Astrocyte of the cerebellum (primary cell): ENCODE measurements at regions not wholly inside any gene's neighbourhood (a gene's known extent, or its start where the extent isn't known, plus 50 kb on each side); places are given as distances from the start of the nearest gene placed in this dataset.

ENCODE experiments used
- DNase-seq: peaks from one replicate; pipeline ENCODE4 v3.0.0-alpha.2; 2011; ENCODE audit warnings: low read depth
- H3K4me3 ChIP-seq: 2 replicates; pipeline ENCODE4 v1.5.1; 2011; ENCODE audit warnings: mild to moderate bottlenecking, low read depth, low read length, moderate library complexity
- in situ Hi-C: cut with HindIII; loops from 2 replicates; pipeline ENCODE4 v1.10.0; 2017; ENCODE audit warnings: low sequenced_read_pairs
- TF ChIP-seq, protein P1 (sequence below): IDR thresholded peaks from 2 replicates; pipeline ENCODE4 v1.5.1; 2012; ENCODE audit warnings: low read length, low read depth, moderate library complexity, mild to moderate bottlenecking; ENCODE audit errors: missing control alignments

DNA sequence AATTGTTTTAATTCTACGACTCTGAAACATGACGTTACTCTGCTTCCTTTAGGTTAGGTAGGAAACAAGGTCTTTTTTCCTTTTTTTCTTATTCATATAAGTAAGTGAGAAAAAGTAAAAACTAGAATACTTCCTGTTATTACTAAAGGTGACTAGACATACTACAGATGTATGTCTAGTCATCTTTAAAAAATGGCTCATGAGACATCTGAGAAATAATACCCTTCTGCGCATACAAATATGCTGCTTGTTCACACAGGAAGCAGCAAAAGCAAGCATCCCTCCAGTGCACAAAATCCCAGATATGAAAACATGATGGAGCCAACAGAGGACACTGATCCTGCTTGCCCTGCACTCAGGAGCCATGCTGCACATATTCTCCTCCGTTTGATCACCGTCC is 699.1 kb downstream of the EPM2A start:
- in situ Hi-C loops: no loop called here
- no peak for DNase-seq
- no peak overlapping the region for H3K4me3 ChIP-seq
- TF ChIP-seq, protein P1, sequence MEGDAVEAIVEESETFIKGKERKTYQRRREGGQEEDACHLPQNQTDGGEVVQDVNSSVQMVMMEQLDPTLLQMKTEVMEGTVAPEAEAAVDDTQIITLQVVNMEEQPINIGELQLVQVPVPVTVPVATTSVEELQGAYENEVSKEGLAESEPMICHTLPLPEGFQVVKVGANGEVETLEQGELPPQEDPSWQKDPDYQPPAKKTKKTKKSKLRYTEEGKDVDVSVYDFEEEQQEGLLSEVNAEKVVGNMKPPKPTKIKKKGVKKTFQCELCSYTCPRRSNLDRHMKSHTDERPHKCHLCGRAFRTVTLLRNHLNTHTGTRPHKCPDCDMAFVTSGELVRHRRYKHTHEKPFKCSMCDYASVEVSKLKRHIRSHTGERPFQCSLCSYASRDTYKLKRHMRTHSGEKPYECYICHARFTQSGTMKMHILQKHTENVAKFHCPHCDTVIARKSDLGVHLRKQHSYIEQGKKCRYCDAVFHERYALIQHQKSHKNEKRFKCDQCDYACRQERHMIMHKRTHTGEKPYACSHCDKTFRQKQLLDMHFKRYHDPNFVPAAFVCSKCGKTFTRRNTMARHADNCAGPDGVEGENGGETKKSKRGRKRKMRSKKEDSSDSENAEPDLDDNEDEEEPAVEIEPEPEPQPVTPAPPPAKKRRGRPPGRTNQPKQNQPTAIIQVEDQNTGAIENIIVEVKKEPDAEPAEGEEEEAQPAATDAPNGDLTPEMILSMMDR: no peak

DNA sequence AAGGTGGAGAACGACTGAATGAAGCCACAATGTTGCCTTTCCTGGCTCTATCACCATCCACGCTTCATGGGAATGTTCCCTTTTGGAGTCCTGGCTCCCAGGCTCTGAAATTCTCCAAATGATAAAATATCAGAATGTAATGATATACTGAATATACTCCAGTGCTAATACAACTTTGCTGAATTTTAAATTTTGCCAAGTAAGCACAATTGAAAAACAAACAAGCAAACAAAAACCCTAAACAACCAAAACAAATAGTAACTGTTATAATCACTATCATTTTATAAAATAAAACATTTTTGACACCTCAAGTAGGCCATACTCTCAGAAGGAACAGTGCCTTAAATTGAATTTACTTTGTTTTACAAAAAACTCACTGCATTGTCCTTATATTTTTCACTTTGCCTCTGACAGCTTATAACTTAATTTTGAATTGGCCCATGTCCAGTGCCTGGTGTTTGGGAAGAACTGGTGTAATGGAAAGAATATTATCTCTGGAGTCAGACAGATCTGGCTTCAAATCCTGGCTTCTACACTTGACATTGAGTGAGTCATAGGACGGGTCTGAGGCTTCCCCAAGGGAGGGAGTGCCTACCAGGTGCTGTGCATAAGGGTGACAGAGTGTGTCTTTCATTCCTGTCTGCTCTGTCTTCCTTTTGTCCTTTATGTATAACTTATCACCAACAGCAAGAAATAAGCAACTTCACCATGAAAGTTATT is 698.3 kb downstream of the EPM2A start:
- in situ Hi-C loops: no loop called here
- DNase-seq: no peak
- H3K4me3 ChIP-seq: no peak overlapping the region
- TF ChIP-seq, protein P1: no peak

DNA sequence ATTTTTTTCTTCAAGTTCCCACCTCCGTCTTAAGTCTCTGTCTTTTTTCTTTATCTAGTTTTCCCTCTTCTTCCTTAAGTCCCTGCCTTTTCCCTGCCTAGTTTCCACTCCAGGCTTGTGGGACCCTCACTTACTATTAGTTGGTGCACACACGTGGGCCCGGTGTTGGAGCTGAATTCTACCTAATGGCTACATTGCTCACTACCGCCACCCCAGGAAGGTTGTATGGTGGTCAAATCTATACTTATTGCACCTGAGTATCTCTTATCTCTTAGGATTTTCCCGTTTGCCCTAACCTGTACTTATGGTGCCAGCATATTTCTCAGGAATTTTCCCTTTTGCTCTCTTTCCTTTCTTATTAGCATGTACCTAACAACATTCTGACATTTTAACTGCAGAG is 692.8 kb downstream of the EPM2A start:
- no peak for DNase-seq
- H3K4me3 ChIP-seq: no peak overlapping the region
- TF ChIP-seq, protein P1: no peak
- in situ Hi-C loops: no loop called here

DNA sequence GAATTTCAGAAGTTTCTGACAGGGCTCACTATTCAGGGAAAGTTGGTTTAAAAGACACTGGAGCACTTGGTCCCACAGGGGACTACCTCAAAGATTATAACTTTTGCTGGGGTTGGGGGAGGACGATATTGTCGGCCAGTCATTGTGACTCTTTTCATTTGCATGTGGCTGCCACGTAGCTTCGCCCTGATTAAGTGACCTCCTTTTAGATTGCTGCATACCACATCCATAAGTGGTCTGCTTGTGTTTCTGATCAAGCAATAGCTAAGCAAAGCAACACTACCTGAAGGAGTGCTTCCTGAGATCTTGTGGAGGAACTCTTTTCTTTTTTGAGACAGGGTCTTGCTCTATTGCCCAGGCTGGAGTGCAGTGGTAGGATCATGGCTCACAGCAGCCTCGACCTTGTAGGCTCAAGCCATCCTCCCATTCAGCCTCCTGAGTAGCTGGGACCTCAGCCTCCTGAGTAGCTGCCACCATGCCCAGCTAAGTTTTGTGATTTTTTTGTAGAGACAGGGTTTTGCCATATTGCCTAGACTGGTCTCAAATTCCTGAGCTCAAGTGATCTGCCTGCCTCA is 691.3 kb downstream of the EPM2A start:
- TF ChIP-seq, protein P1: no peak
- H3K4me3 ChIP-seq: no peak overlapping the region
- no peak for DNase-seq
- in situ Hi-C loops: no loop called here

DNA sequence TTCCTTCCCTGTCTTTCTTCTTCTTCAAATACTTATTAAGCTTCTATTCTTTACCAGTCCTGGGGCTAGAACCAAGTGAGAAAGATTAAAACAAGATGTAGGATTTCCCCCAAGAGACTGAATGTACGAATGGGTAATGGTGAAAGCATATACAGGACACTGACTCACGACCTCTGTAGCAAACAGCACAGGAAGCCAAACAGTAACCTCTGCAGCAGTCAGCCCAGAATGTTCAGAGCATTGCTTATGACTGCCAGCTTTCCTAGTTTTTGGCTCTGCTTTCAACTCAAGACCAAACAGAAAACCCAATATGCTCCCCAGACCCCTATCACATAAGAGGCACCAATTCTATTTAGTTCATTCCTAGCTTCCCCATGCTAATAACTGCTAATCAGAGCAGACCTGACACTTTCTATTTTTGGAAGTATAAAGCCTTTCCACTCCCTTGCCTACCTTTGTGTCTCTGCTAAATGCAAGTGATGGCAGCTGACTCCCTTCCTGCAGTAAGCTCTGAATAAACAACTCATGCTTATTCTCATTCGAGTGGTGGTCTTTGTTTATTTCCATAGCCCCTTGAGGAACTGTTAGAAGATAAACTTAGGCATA is 690.6 kb downstream of the EPM2A start:
- in situ Hi-C loops: no loop called here

DNA sequence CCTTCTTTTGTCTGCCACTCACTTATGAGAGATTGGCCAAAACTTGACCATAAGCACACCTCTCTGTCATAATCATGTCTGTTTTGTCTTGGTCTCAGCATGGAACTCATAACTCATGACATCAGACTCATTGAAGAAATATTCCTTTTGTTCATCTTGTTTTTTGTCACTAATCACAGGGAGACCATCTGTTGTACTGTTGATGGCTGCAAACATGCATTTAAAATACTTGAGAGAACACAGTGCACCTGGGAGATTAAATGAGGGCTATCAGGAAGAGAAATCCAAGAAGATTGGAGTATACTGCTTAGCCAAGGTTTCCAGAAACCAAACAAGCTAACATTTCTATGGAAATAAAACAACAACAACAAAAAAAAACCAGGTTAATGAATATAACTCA is 689.7 kb downstream of the EPM2A start:
- in situ Hi-C loops: no loop called here
- TF ChIP-seq, protein P1: no peak
- H3K4me3 ChIP-seq: no peak overlapping the region
- DNase-seq: no peak

More for the DNA sequence above, 690.6 kb downstream of the EPM2A start:
- TF ChIP-seq, protein P1: no peak
- DNase-seq: peak; percentile 13
- H3K4me3 ChIP-seq: no peak overlapping the region
